BLaER1 treated with 17β-estradiol and CSF1 and Interleukin-3, amounts not matched to agents 10 nM and 100 nM (cell line): ENCODE measurements at regions not wholly inside any gene's neighbourhood (a gene's known extent, or its start where the extent isn't known, plus 50 kb on each side); places are given as distances from the start of the nearest gene placed in this dataset.

Experiments used
- H3K27ac ChIP-seq, 11 experiments: shearing (Covaris generic); formaldehyde crosslinking; 2 replicates each; pipeline ENCODE4 v1.8.1; 2022
- H3K27me3 ChIP-seq, 11 experiments: shearing (Covaris generic); formaldehyde crosslinking; 2 replicates each; pipeline ENCODE4 v1.8.1; 2022
- H3K36me3 ChIP-seq, 11 experiments: shearing (Covaris generic); formaldehyde crosslinking; 2 replicates each; pipeline ENCODE4 v1.8.1; 2022
- H3K4me1 ChIP-seq, 10 experiments: shearing (Covaris generic); formaldehyde crosslinking; 2 replicates each; pipeline ENCODE4 v1.8.1; 2022
- H3K4me2 ChIP-seq, 11 experiments: shearing (Covaris generic); formaldehyde crosslinking; 2 replicates each; pipeline ENCODE4 v1.8.1; 2022
- H3K4me3 ChIP-seq, 10 experiments: shearing (Covaris generic); formaldehyde crosslinking; 2 replicates each; pipeline ENCODE4 v1.8.1; 2022
- H3K9ac ChIP-seq, 11 experiments: shearing (Covaris generic); formaldehyde crosslinking; 2 replicates each; pipeline ENCODE4 v1.8.1; 2022
- H3K9me3 ChIP-seq, 11 experiments: shearing (Covaris generic); formaldehyde crosslinking; replicated peaks in 1 of 11; 2 replicates each; pipeline ENCODE4 v1.8.1; 2022
- H4K20me1 ChIP-seq, 11 experiments: shearing (Covaris generic); formaldehyde crosslinking; 2 replicates each; pipeline ENCODE4 v1.8.1; 2022
- Cebpa-rat ChIP-seq, 11 experiments: shearing (Covaris generic); IDR thresholded peaks; 2 replicates each; pipeline ENCODE4 v1.8.1; 2022

- no peak for TF ChIP-seq Cebpa-rat (IDR thresholded peaks at IDR 0.05)
- Histone ChIP-seq H3K9me3 (peaks cover 0 to 8% (median 0%) of the 10 kb centered on the region in 11 experiments; a peak in 2 of 22 replicates), H3K4me2 (no peak overlapping the region; a peak in 1 of 22 replicates)
Observed at GRCh38 chr18:64331419-64331818, 182.5 kb upstream of the LINC00305 start.

GRCh38 chr18:64330931-64331330, 182.0 kb upstream of the LINC00305 start:
- Histone ChIP-seq H3K9me3 (peaks cover 0 to 8% (median 0%) of the 10 kb centered on the region in 11 experiments; a peak in 2 of 22 replicates), H3K27ac (no peak overlapping the region), H4K20me1 (no peaks in the 10 kb centered on the region), H3K4me3 (no peak overlapping the region), H3K4me1 (peaks cover 0 to 6% (median 0%) of the 10 kb centered on the region in 10 experiments; a peak in 5 of 20 replicates), H3K27me3 (no peaks in the 10 kb centered on the region), H3K36me3 (no peaks in the 10 kb centered on the region), H3K4me2 (peak overlapping the region in 3 of 11 experiments; percentile 8 to 37 (median 10); a peak in 3 of 22 replicates), H3K9ac (no peak overlapping the region)
- no peak for TF ChIP-seq Cebpa-rat (IDR thresholded peaks at IDR 0.05)

More at GRCh38 chr18:64331419-64331818, 182.5 kb upstream of the LINC00305 start:
- Histone ChIP-seq H4K20me1 (no peaks in the 10 kb centered on the region), H3K27ac (no peak overlapping the region), H3K36me3 (no peaks in the 10 kb centered on the region), H3K4me3 (no peak overlapping the region), H3K27me3 (no peaks in the 10 kb centered on the region), H3K9ac (no peak overlapping the region), H3K4me1 (peaks cover 0 to 6% (median 0%) of the 10 kb centered on the region in 10 experiments; a peak in 5 of 20 replicates)

- Histone ChIP-seq H3K27ac (no peak overlapping the region), H3K36me3 (no peaks in the 10 kb centered on the region), H3K9ac (no peak overlapping the region), H3K27me3 (no peaks in the 10 kb centered on the region), H3K4me2 (no peak overlapping the region), H3K4me1 (peaks cover 0 to 6% (median 0%) of the 10 kb centered on the region in 10 experiments; a peak in 5 of 20 replicates), H4K20me1 (no peaks in the 10 kb centered on the region), H3K9me3 (peaks cover 0 to 8% (median 0%) of the 10 kb centered on the region in 11 experiments; a peak in 2 of 22 replicates), H3K4me3 (no peak overlapping the region)
- TF ChIP-seq Cebpa-rat (IDR thresholded peaks at IDR 0.05), result no peak
Observed at GRCh38 chr18:64330161-64330560, 181.3 kb upstream of the LINC00305 start.

GRCh38 chr18:64322189-64322588, 173.3 kb upstream of the LINC00305 start:
- Histone ChIP-seq H3K9me3 (0 out of 22 replicates have a peak, but pooled peaks cover 0 to 3% (median 0%) of the 10 kb centered on the region in 11 experiments), H4K20me1 (no peaks in the 10 kb centered on the region), H3K4me1 (peaks cover 0 to 9% (median 0%) of the 10 kb centered on the region in 10 experiments; a peak in 5 of 20 replicates), H3K9ac (no peak overlapping the region), H3K36me3 (no peaks in the 10 kb centered on the region), H3K27ac (no peak overlapping the region), H3K27me3 (no peaks in the 10 kb centered on the region), H3K4me2 (no peak overlapping the region), H3K4me3 (no peak overlapping the region)
- TF ChIP-seq Cebpa-rat (IDR thresholded peaks at IDR 0.05), result no peak

- H3K27ac ChIP-seq, result no peak overlapping the region
Observed at GRCh38 chr18:64318547-64318946, 169.7 kb upstream of the LINC00305 start.

GRCh38 chr18:64311859-64312258, 163.0 kb upstream of the LINC00305 start:
- no peaks in the 10 kb centered on the region for H4K20me1 ChIP-seq
- no peak for TF ChIP-seq Cebpa-rat (IDR thresholded peaks at IDR 0.05)
- no peak overlapping the region for H3K4me2 ChIP-seq
- H3K36me3 ChIP-seq, result no peaks in the 10 kb centered on the region
- H3K27ac ChIP-seq, result no peak overlapping the region
- H3K4me3 ChIP-seq, result no peak overlapping the region
- no peaks in the 10 kb centered on the region for H3K27me3 ChIP-seq
- no peak overlapping the region for H3K9ac ChIP-seq
- peaks cover 0 to 6% (median 0%) of the 10 kb centered on the region in 11 experiments; a peak in 4 of 22 replicates for H3K9me3 ChIP-seq
- H3K4me1 ChIP-seq, result peaks cover 0 to 4% (median 0%) of the 10 kb centered on the region in 10 experiments; a peak in 2 of 20 replicates

More at GRCh38 chr18:64318547-64318946, 169.7 kb upstream of the LINC00305 start:
- Histone ChIP-seq H3K9ac (no peak overlapping the region), H3K4me2 (no peak overlapping the region), H3K4me3 (no peak overlapping the region), H3K4me1 (peaks cover 0 to 9% (median 0%) of the 10 kb centered on the region in 10 experiments; a peak in 5 of 20 replicates), H3K27me3 (no peaks in the 10 kb centered on the region), H3K36me3 (no peaks in the 10 kb centered on the region), H3K9me3 (peaks cover 0 to 8% (median 0%) of the 10 kb centered on the region in 11 experiments; a peak in 4 of 22 replicates), H4K20me1 (no peaks in the 10 kb centered on the region)
- TF ChIP-seq Cebpa-rat (IDR thresholded peaks at IDR 0.05), result no peak

GRCh38 chr18:64295839-64296238, 147.0 kb upstream of the LINC00305 start:
- H3K9me3 ChIP-seq, result peaks cover 0 to 5% (median 0%) of the 10 kb centered on the region in 11 experiments; a peak in 3 of 22 replicates
- no peak overlapping the region for H3K4me3 ChIP-seq
- no peaks in the 10 kb centered on the region for H3K27me3 ChIP-seq
- H3K36me3 ChIP-seq, result no peaks in the 10 kb centered on the region
- no peak overlapping the region for H3K9ac ChIP-seq
- no peaks in the 10 kb centered on the region for H3K4me1 ChIP-seq
- no peaks in the 10 kb centered on the region for H4K20me1 ChIP-seq
- H3K4me2 ChIP-seq, result no peak overlapping the region
- no peak for TF ChIP-seq Cebpa-rat (IDR thresholded peaks at IDR 0.05)
- H3K27ac ChIP-seq, result no peak overlapping the region

GRCh38 chr18:64294967-64295366, 146.1 kb upstream of the LINC00305 start:
- TF ChIP-seq Cebpa-rat (IDR thresholded peaks at IDR 0.05), result no peak
- Histone ChIP-seq H3K9me3 (peaks cover 0 to 7% (median 0%) of the 10 kb centered on the region in 11 experiments; a peak in 3 of 22 replicates), H3K4me1 (no peaks in the 10 kb centered on the region), H3K9ac (no peak overlapping the region), H4K20me1 (no peaks in the 10 kb centered on the region), H3K36me3 (no peaks in the 10 kb centered on the region), H3K4me3 (no peak overlapping the region), H3K27me3 (no peaks in the 10 kb centered on the region), H3K27ac (no peak overlapping the region), H3K4me2 (no peak overlapping the region)

- H3K27ac ChIP-seq, result no peak overlapping the region
- no peaks in the 10 kb centered on the region for H3K4me1 ChIP-seq
- H3K9ac ChIP-seq, result no peak overlapping the region
- H3K27me3 ChIP-seq, result no peaks in the 10 kb centered on the region
- peaks cover 0 to 36% (median 12%) of the 10 kb centered on the region in 11 experiments; a peak in 18 of 22 replicates for H3K9me3 ChIP-seq
- no peak overlapping the region for H3K4me2 ChIP-seq
- H3K4me3 ChIP-seq, result no peak overlapping the region
- no peaks in the 10 kb centered on the region for H3K36me3 ChIP-seq
- no peak for TF ChIP-seq Cebpa-rat (IDR thresholded peaks at IDR 0.05)
- no peaks in the 10 kb centered on the region for H4K20me1 ChIP-seq
Observed at GRCh38 chr18:64288432-64288831, 139.5 kb upstream of the LINC00305 start.

GRCh38 chr18:64287926-64288325, 139.0 kb upstream of the LINC00305 start:
- no peaks in the 10 kb centered on the region for H3K4me1 ChIP-seq

More at GRCh38 chr18:64287926-64288325, 139.0 kb upstream of the LINC00305 start:
- Histone ChIP-seq H3K9ac (no peak overlapping the region), H3K36me3 (no peaks in the 10 kb centered on the region), H4K20me1 (no peaks in the 10 kb centered on the region), H3K9me3 (peaks cover 0 to 36% (median 12%) of the 10 kb centered on the region in 11 experiments; a peak in 18 of 22 replicates), H3K4me3 (no peak overlapping the region), H3K27ac (no peak overlapping the region), H3K4me2 (no peak overlapping the region), H3K27me3 (no peaks in the 10 kb centered on the region)
- TF ChIP-seq Cebpa-rat (IDR thresholded peaks at IDR 0.05), result no peak
